ENCODE measurements at regions not wholly inside any gene's neighbourhood (a gene's known extent, or its start where the extent isn't known, plus 50 kb on each side); places are given as distances from the start of the nearest gene placed in this dataset.
"Not testable (repeated sequence)": the region's sequence is repeated elsewhere in the genome, so short reads cannot be mapped to it uniquely, and the experiment has no call there.

- no peak for DNase-seq (ENCODE audit: low read depth, low spot score)
- no peaks in the 10 kb centered on the region for H3K9me3 Mint-ChIP-seq
- no peak for TF ChIP-seq CTCF (conservative IDR thresholded peaks at IDR 0.05)
- H3K27ac Mint-ChIP-seq (ENCODE audit: unreplicated experiment), result no peak overlapping the region
- no peaks in the 10 kb centered on the region for H3K4me1 Mint-ChIP-seq
- no peaks in the 10 kb centered on the region for H3K36me3 Mint-ChIP-seq (ENCODE audit: low read depth)
- H3K27me3 Mint-ChIP-seq (ENCODE audit: low read depth), result peaks cover 5% of the 10 kb centered on the region
- no peak overlapping the region for H3K4me3 Mint-ChIP-seq
These were observed 533.5 kb downstream of the RBFOX1 start for GRCh38 chr16:7866144-7866543.

- H3K36me3 Mint-ChIP-seq (ENCODE audit: low read depth); H3K9me3 Mint-ChIP-seq; H3K27ac Mint-ChIP-seq (ENCODE audit: unreplicated experiment); H3K27me3 Mint-ChIP-seq (ENCODE audit: low read depth); H3K4me3 Mint-ChIP-seq; DNase-seq (ENCODE audit: low read depth, low spot score); H3K4me1 Mint-ChIP-seq: not testable (repeated sequence)
These were observed 532.7 kb downstream of the RBFOX1 start for GRCh38 chr16:7865393-7865792.

GRCh38 chr16:7861891-7862582, 529.4 kb downstream of the RBFOX1 start:
- TF ChIP-seq CTCF (conservative IDR thresholded peaks at IDR 0.05), result no peak

GRCh38 chr16:7853197-7853596, 520.6 kb downstream of the RBFOX1 start:
- no peak overlapping the region for H3K27ac Mint-ChIP-seq (ENCODE audit: unreplicated experiment)
- H3K27me3 Mint-ChIP-seq (ENCODE audit: low read depth), result peaks cover 19% of the 10 kb centered on the region

More at GRCh38 chr16:7861891-7862582, 529.4 kb downstream of the RBFOX1 start:
- Mint-ChIP-seq H3K4me1 (no peaks in the 10 kb centered on the region), H3K9me3 (no peaks in the 10 kb centered on the region), H3K4me3 (no peak overlapping the region), H3K27ac (ENCODE audit: unreplicated experiment) (no peak overlapping the region), H3K27me3 (ENCODE audit: low read depth) (peaks cover 7% of the 10 kb centered on the region), H3K36me3 (ENCODE audit: low read depth) (no peaks in the 10 kb centered on the region)
- DNase-seq (ENCODE audit: low read depth, low spot score), result no peak

GRCh38 chr16:7849841-7850240, 517.2 kb downstream of the RBFOX1 start:
- Mint-ChIP-seq H3K36me3 (ENCODE audit: low read depth) (no peaks in the 10 kb centered on the region), H3K4me1 (no peaks in the 10 kb centered on the region), H3K9me3 (no peaks in the 10 kb centered on the region), H3K4me3 (no peak overlapping the region), H3K27ac (ENCODE audit: unreplicated experiment) (no peak overlapping the region), H3K27me3 (ENCODE audit: low read depth) (peaks cover 33% of the 10 kb centered on the region)
- no peak for TF ChIP-seq CTCF (conservative IDR thresholded peaks at IDR 0.05)
- DNase-seq (ENCODE audit: low read depth, low spot score), result no peak

More at GRCh38 chr16:7853197-7853596, 520.6 kb downstream of the RBFOX1 start:
- no peaks in the 10 kb centered on the region for H3K9me3 Mint-ChIP-seq
- TF ChIP-seq CTCF (conservative IDR thresholded peaks at IDR 0.05), result no peak
- H3K4me3 Mint-ChIP-seq, result no peak overlapping the region
- no peaks in the 10 kb centered on the region for H3K36me3 Mint-ChIP-seq (ENCODE audit: low read depth)
- no peak for DNase-seq (ENCODE audit: low read depth, low spot score)
- H3K4me1 Mint-ChIP-seq, result no peaks in the 10 kb centered on the region

GRCh38 chr16:7843261-7843660, 510.6 kb downstream of the RBFOX1 start:
- no peak overlapping the region for H3K4me3 Mint-ChIP-seq
- H3K9me3 Mint-ChIP-seq, result no peaks in the 10 kb centered on the region
- no peak for DNase-seq (ENCODE audit: low read depth, low spot score)
- H3K4me1 Mint-ChIP-seq, result peaks cover 18% of the 10 kb centered on the region
- no peak for TF ChIP-seq CTCF (conservative IDR thresholded peaks at IDR 0.05)
- no peaks in the 10 kb centered on the region for H3K36me3 Mint-ChIP-seq (ENCODE audit: low read depth)
- no peak overlapping the region for H3K27ac Mint-ChIP-seq (ENCODE audit: unreplicated experiment)
- peaks cover 54% of the 10 kb centered on the region for H3K27me3 Mint-ChIP-seq (ENCODE audit: low read depth)

Data from neural crest cell (in vitro differentiated cells).